GM12878 (cell line): ENCODE measurements at regions not wholly inside any gene's neighbourhood (a gene's known extent, or its start where the extent isn't known, plus 50 kb on each side); places are given as distances from the start of the nearest gene placed in this dataset.

Experiments used
- ATAC-seq: fragments of 200-7000 bp; cut with Tn5 transposase; 3 replicates; pipeline ENCODE4 v1.9.1; 2020; ENCODE audit warnings: mild to moderate bottlenecking, moderate library complexity
- BruUV-seq: library from RNA; stranded (reverse); fragments of 400-500 nt; replicated peaks from 2 replicates; lab custom pipeline; 2021; lab: Mats Ljungman, UMichigan
- CTCF ChIA-PET: fragments of 300-600 bp; sonication (Branson Sonifier 250); formaldehyde crosslinking; extraction: SDS; loops from one replicate; lab custom pipeline; 2021; ENCODE audit warnings: inconsistent platforms; lab: Yijun Ruan, JAX
- POLR2A ChIA-PET: fragments of 350-600 bp; formaldehyde crosslinking; extraction: SDS; loops from one replicate; lab custom pipeline; 2021; ENCODE audit warnings: inconsistent platforms; lab: Charles Lee
- RAD21 ChIA-PET: fragments of 300-600 bp; sonication (Branson Sonifier 250); formaldehyde crosslinking; loops from one replicate; lab custom pipeline; 2023; ENCODE audit warnings: antibody characterized with exemption; ENCODE audit not compliant: unreplicated experiment; lab: Charles Lee
- SMC1A ChIA-PET: fragments of 300-600 bp; sonication (Branson Sonifier 250); formaldehyde crosslinking; loops from one replicate; lab custom pipeline; 2023; ENCODE audit not compliant: unreplicated experiment, uncharacterized antibody; lab: Charles Lee
- DNase-seq: peaks from one replicate; pipeline ENCODE4 v3.0.0-alpha.2; 2011; ENCODE audit warnings: low read depth, low spot score
- FAIRE-seq: peaks from 3 replicates; lab custom pipeline; 2011; peaks lifted over from hg19 to GRCh38; lab: Jason Lieb, UNC
- H2AFZ ChIP-seq: 2 replicates; pipeline ENCODE4 v1.6.0; 2011; ENCODE audit warnings: low read depth, low read length, control low read depth; ENCODE audit not compliant: control insufficient read depth
- H3K27ac ChIP-seq: 2 replicates; pipeline ENCODE4 v1.5.1; 2011; ENCODE audit warnings: control low read depth; ENCODE audit not compliant: control insufficient read depth, insufficient read depth
- H3K27me3 ChIP-seq, 2 experiments: replicated peaks in 1 of 2; 2 replicates each; pipeline versions ENCODE4 v1.6.0 to v1.6.1; 2011; ENCODE audit warnings: low read length in 1 of 2; ENCODE audit not compliant: control insufficient read depth in 2 of 2, insufficient read depth in 2 of 2
- H3K36me3 ChIP-seq, 2 experiments: 2 replicates each; pipeline ENCODE4 v1.5.1; 2011; ENCODE audit warnings: low read length in 1 of 2; ENCODE audit not compliant: control insufficient read depth in 2 of 2, insufficient read depth in 2 of 2
- H3K4me1 ChIP-seq: 2 replicates; pipeline ENCODE4 v1.6.1; 2011; ENCODE audit warnings: mild to moderate bottlenecking, low read length, moderate library complexity, mixed read lengths; ENCODE audit not compliant: control insufficient read depth, insufficient read depth
- H3K4me2 ChIP-seq: 2 replicates; pipeline ENCODE4 v1.6.0; 2011; ENCODE audit warnings: control low read depth; ENCODE audit not compliant: control insufficient read depth, insufficient read depth
- H3K4me3 ChIP-seq: fragments of 200-600 bp; sonication (generic); 2 replicates; pipeline ENCODE4 v1.5.1; 2016
- H3K79me2 ChIP-seq: 2 replicates; pipeline ENCODE4 v1.6.0; 2011; ENCODE audit warnings: low read length; ENCODE audit not compliant: control insufficient read depth, insufficient read depth
- H3K9ac ChIP-seq: 2 replicates; pipeline ENCODE4 v1.8.0; 2011; ENCODE audit warnings: low read length, control low read depth, mixed read lengths; ENCODE audit not compliant: control insufficient read depth, insufficient read depth
- H3K9me3 ChIP-seq: replicated peaks from 3 replicates; pipeline ENCODE4 v1.5.1; 2011; ENCODE audit warnings: mild to moderate bottlenecking, low read length; ENCODE audit not compliant: control insufficient read depth, insufficient read depth
- H4K20me1 ChIP-seq: 2 replicates; pipeline ENCODE4 v1.6.0; 2011; ENCODE audit not compliant: control insufficient read depth, insufficient read depth
- ASH2L ChIP-seq: fragments of 300-600, 200-600 bp; sonication (generic); IDR thresholded peaks from 2 replicates; pipeline ENCODE4 v1.6.1; 2017; ENCODE audit warnings: low read depth, mild to moderate bottlenecking, borderline replicate concordance
- BHLHE40 ChIP-seq, 2 experiments: fragments of 450-650 bp in 1 of 2; IDR thresholded peaks; 2 replicates each; pipeline ENCODE4 v1.6.1; 2011 to 2017; ENCODE audit warnings: low read depth in 2 of 2, borderline replicate concordance in 1 of 2, improper control_type of control experiment in 1 of 2, low read length in 1 of 2, mild to moderate bottlenecking in 1 of 2
- BMI1 ChIP-seq: fragments of 450-650 bp; IDR thresholded peaks from 2 replicates; pipeline ENCODE4 v1.6.1; 2016; ENCODE audit warnings: mild to moderate bottlenecking, moderate library complexity, borderline replicate concordance
- BRCA1 ChIP-seq: IDR thresholded peaks from 2 replicates; pipeline ENCODE4 v1.6.1; 2011; ENCODE audit warnings: low read depth, low read length, improper control_type of control experiment
- CREB1 ChIP-seq: IDR thresholded peaks from 2 replicates; pipeline ENCODE4 v1.6.1; 2012; ENCODE audit warnings: low read depth, mild to moderate bottlenecking, inconsistent platforms
- IKZF1 ChIP-seq: fragments of 450-650 bp; conservative IDR thresholded peaks from 2 replicates; pipeline ENCODE4 v1.6.1; 2017; ENCODE audit warnings: antibody characterized with exemption, mild to moderate bottlenecking
- JUND ChIP-seq: IDR thresholded peaks from 2 replicates; pipeline ENCODE4 v1.6.1; 2012; ENCODE audit warnings: low read depth, mild to moderate bottlenecking, low read length, improper control_type of control experiment, moderate library complexity
- MYB ChIP-seq: fragments of 150-350 bp; IDR thresholded peaks from 2 replicates; pipeline ENCODE4 v1.6.1; 2014; ENCODE audit warnings: mild to moderate bottlenecking, low read depth, low read length, borderline replicate concordance
- POLR2AphosphoS2 ChIP-seq: IDR thresholded peaks from 2 replicates; pipeline ENCODE4 v1.6.1; 2011; ENCODE audit warnings: low read depth, mild to moderate bottlenecking, low read length, improper control_type of control experiment, moderate library complexity
- TARDBP ChIP-seq: IDR thresholded peaks from 2 replicates; pipeline ENCODE4 v1.6.1; 2016; ENCODE audit warnings: borderline replicate concordance
- ZNF217 ChIP-seq: fragments of 450-650 bp; IDR thresholded peaks from 2 replicates; pipeline ENCODE4 v1.6.1; 2017; ENCODE audit warnings: antibody characterized with exemption, mild to moderate bottlenecking
- WGBS: methylation state at CpG from one replicate; pipeline ENCODE4 v1.1.6; 2016; ENCODE audit warnings: low lambda C conversion rate; ENCODE audit not compliant: insufficient replicate concordance, insufficient coverage; ENCODE audit errors: missing lambda C conversion rate; 5-methylcytosine and 5-hydroxymethylcytosine counted together
- in situ Hi-C: fragments of 300-500 bp; cut with MboI; formaldehyde crosslinking; loops from 9 replicates; pipeline ENCODE4 v1.14.3; 2018; ENCODE audit warnings: mixed read lengths
- intact Hi-C: fragments of 100-400 bp; cut with micrococcal nuclease; formaldehyde crosslinking; loops from one replicate; pipeline ENCODE4 v1.14.2; 2022; ENCODE audit not compliant: unreplicated experiment
- TF ChIP-seq, protein P1 (sequence below): fragments of 450-650 bp; IDR thresholded peaks from 2 replicates; pipeline ENCODE4 v1.6.1; 2016; ENCODE audit warnings: mild to moderate bottlenecking
- TF ChIP-seq, protein P2 (sequence below): fragments of 450-650 bp; formaldehyde crosslinking; IDR thresholded peaks from 2 replicates; pipeline ENCODE4 v1.5.0; 2022; ENCODE audit warnings: mild to moderate bottlenecking, missing genetic modification characterization

DNA sequence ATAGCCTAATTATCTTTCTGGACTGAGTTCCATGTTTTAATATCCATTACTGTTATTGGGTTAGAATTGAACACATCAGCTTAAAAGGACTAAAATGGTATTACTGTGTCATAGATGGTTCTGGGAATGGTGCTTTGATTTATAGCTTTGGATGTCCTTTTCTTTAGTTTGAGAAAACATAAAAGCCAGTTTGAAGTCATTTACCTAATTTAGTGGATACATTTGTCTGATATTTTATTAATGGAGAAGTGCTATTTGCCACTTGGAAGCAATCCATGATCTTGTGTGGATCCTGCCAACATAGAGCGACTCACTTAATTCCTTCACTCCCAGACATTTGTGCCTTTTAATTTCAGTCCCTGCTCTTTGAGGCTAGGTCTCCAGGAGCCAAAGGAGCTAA is 212.4 kb upstream of the PACRGL start:
- Histone ChIP-seq H3K27me3 (no peaks in the 10 kb centered on the region), H3K4me3 (no peak overlapping the region), H3K79me2 (no peaks in the 10 kb centered on the region), H3K27ac (no peak overlapping the region), H2AFZ (no peak overlapping the region), H3K9me3 (no peaks in the 10 kb centered on the region), H3K4me2 (no peak overlapping the region), H4K20me1 (no peaks in the 10 kb centered on the region), H3K4me1 (no peaks in the 10 kb centered on the region), H3K36me3 (no peaks in the 10 kb centered on the region), H3K9ac (no peak overlapping the region)
- in situ Hi-C loops (no loop called here), intact Hi-C loops (no loop called here)
- ATAC-seq: no peak
- ChIA-PET SMC1A (interaction anchor here (1.5 kb wide), 1 partner anchor 28 kb away, joined by 3 read pairs; no protein-coding TSS in a partner anchor), RAD21 (no interaction called here), CTCF (no interaction called here), POLR2A (interaction anchor here (0.5 kb wide), 1 partner anchor 102 kb away, joined by 3 read pairs; no protein-coding TSS in a partner anchor)
- no TSS peak for BruUV-seq
- no peak for DNase-seq
- no peak for TF ChIP-seq ZNF217
- TF ChIP-seq MYB: no peak
- TF ChIP-seq BHLHE40 (IDR thresholded peaks at IDR 0.05; ENCODE audit: borderline replicate concordance in 1 of 2, low read depth in 2 of 2, low read length in 1 of 2): no peak
- no peak for TF ChIP-seq POLR2AphosphoS2
- TF ChIP-seq BMI1: no peak
- 35% methylated on average over 1 of the region's 1 CpG for WGBS
- FAIRE-seq: no peak

DNA sequence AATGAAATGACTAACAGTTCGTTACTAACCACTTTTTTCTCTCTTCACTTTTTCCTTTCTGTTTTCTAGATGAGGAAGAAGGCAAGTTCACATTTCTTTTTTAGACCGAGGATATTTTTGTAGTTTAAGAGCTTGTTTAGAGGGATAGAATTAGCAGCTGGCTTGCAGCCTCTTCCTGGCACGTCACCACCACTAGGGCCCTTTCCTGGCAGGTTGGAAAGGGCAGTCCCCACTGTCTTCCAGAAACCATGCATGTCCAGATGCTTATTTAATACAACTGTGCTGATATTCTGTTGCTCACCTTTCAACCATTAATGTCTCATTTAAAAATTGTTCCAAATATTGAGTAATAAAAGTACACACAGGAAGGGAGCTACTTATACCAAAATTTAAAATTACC is 209.5 kb upstream of the PACRGL start:
- H4K20me1 ChIP-seq: no peaks in the 10 kb centered on the region
- H3K4me1 ChIP-seq: no peaks in the 10 kb centered on the region
- no peaks in the 10 kb centered on the region for H3K79me2 ChIP-seq
- 0% methylated on average over 3 of the region's 3 CpGs for WGBS
- intact Hi-C loops: no loop called here
- H3K36me3 ChIP-seq: no peaks in the 10 kb centered on the region
- H3K9ac ChIP-seq: no peak overlapping the region
- FAIRE-seq: no peak
- no peak for DNase-seq
- H3K4me3 ChIP-seq: no peak overlapping the region
- no peak overlapping the region for H2AFZ ChIP-seq
- RAD21 ChIA-PET: no interaction called here
- BruUV-seq: no TSS peak
- POLR2A ChIA-PET: interaction anchor here (0.5 kb wide), 1 partner anchor 12 kb away, joined by 5 read pairs; no protein-coding TSS in a partner anchor
- H3K27ac ChIP-seq: no peak overlapping the region
- in situ Hi-C loops: no loop called here
- H3K9me3 ChIP-seq: no peaks in the 10 kb centered on the region
- CTCF ChIA-PET: no interaction called here
- no peak overlapping the region for H3K4me2 ChIP-seq
- SMC1A ChIA-PET: interaction anchor here (1.2 kb wide), 1 partner anchor 112 kb away, joined by 3 read pairs; no protein-coding TSS in a partner anchor
- no peak for ATAC-seq
- no peaks in the 10 kb centered on the region for H3K27me3 ChIP-seq
- no peak for TF ChIP-seq TARDBP
- TF ChIP-seq ASH2L: no peak
- no peak for TF ChIP-seq IKZF1
- TF ChIP-seq JUND: no peak
- TF ChIP-seq, protein P1, sequence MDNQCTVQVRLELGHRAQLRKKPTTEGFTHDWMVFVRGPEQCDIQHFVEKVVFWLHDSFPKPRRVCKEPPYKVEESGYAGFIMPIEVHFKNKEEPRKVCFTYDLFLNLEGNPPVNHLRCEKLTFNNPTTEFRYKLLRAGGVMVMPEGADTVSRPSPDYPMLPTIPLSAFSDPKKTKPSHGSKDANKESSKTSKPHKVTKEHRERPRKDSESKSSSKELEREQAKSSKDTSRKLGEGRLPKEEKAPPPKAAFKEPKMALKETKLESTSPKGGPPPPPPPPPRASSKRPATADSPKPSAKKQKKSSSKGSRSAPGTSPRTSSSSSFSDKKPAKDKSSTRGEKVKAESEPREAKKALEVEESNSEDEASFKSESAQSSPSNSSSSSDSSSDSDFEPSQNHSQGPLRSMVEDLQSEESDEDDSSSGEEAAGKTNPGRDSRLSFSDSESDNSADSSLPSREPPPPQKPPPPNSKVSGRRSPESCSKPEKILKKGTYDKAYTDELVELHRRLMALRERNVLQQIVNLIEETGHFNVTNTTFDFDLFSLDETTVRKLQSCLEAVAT: no peak
- TF ChIP-seq, protein P2, sequence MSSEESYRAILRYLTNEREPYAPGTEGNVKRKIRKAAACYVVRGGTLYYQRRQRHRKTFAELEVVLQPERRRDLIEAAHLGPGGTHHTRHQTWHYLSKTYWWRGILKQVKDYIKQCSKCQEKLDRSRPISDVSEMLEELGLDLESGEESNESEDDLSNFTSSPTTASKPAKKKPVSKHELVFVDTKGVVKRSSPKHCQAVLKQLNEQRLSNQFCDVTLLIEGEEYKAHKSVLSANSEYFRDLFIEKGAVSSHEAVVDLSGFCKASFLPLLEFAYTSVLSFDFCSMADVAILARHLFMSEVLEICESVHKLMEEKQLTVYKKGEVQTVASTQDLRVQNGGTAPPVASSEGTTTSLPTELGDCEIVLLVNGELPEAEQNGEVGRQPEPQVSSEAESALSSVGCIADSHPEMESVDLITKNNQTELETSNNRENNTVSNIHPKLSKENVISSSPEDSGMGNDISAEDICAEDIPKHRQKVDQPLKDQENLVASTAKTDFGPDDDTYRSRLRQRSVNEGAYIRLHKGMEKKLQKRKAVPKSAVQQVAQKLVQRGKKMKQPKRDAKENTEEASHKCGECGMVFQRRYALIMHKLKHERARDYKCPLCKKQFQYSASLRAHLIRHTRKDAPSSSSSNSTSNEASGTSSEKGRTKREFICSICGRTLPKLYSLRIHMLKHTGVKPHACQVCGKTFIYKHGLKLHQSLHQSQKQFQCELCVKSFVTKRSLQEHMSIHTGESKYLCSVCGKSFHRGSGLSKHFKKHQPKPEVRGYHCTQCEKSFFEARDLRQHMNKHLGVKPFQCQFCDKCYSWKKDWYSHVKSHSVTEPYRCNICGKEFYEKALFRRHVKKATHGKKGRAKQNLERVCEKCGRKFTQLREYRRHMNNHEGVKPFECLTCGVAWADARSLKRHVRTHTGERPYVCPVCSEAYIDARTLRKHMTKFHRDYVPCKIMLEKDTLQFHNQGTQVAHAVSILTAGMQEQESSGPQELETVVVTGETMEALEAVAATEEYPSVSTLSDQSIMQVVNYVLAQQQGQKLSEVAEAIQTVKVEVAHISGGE (CRISPR knock-in tag): no peak
- TF ChIP-seq CREB1: no peak
- no peak for TF ChIP-seq BRCA1
